ENCODE measurements at regions not wholly inside any gene's neighbourhood (a gene's known extent, or its start where the extent isn't known, plus 50 kb on each side); places are given as distances from the start of the nearest gene placed in this dataset.

DNA sequence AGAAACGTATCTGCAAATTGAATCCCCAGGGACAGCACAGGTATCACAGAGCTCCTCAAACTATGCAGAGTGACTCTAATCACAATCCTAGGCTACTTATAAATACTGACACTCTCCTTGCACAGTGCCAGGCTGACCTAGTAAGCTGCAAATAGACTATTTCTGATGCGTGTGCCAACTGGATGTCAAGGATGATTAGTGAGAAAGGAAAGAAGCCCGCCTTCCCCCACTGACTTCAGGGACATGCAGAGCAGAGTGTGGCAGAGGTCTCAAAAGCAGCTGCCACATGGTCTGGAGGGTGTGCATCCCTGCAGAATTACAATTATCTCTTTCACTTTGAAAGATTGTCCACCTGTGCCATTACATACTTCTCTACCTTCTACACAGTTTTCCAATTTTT lies 235.6 kb downstream of the CPS1 start:
- no peaks in the 10 kb centered on the region for H3K9me1 ChIP-seq (ENCODE audit: control insufficient read depth, extremely low read depth, insufficient read depth, low read length)
- H2AFZ ChIP-seq (ENCODE audit: control insufficient read depth, low read length): no peak overlapping the region
- no peak overlapping the region for H3K4me2 ChIP-seq (ENCODE audit: control insufficient read depth, extremely low read depth, insufficient read depth, low read depth, low read length)
- H3K27me3 ChIP-seq (ENCODE audit: control insufficient read depth, extremely low read depth, insufficient read depth, low read length): no peaks in the 10 kb centered on the region
- FAIRE-seq (no peak), DNase-seq (ENCODE audit: low read depth, low spot score) (no peak)
- dilution Hi-C loops (cut with MboI; ENCODE audit: extremely low pct_ligation_motif_present, low sequenced_read_pairs): no loop called here
- no peak overlapping the region for H3K9ac ChIP-seq (ENCODE audit: control insufficient read depth, extremely low read depth, insufficient read depth, low read length)
- no peaks in the 10 kb centered on the region for H4K20me1 ChIP-seq (ENCODE audit: control insufficient read depth, extremely low read depth, insufficient read depth, low read length)
- no peaks in the 10 kb centered on the region for H3K79me2 ChIP-seq (ENCODE audit: control insufficient read depth, insufficient read depth, low read length)
- H3K27ac ChIP-seq (ENCODE audit: control insufficient read depth, insufficient read depth, low read length): no peak overlapping the region
- H3K4me1 ChIP-seq (ENCODE audit: control insufficient read depth, extremely low read depth, insufficient read depth, low read length): no peaks in the 10 kb centered on the region
- H3K36me3 ChIP-seq (ENCODE audit: control insufficient read depth in 2 of 2, extremely low read depth in 1 of 2, insufficient read depth in 2 of 2, low read length in 2 of 2): no peaks in the 10 kb centered on the region
- H3K4me3 ChIP-seq (ENCODE audit: control insufficient read depth in 2 of 3, extremely low read depth in 1 of 3, insufficient read depth in 2 of 3, low read depth in 1 of 3, low read length in 3 of 3): no peak overlapping the region
- H3K9me3 ChIP-seq (ENCODE audit: control insufficient read depth, low read depth, low read length): no peaks in the 10 kb centered on the region
- TF ChIP-seq, protein P1, sequence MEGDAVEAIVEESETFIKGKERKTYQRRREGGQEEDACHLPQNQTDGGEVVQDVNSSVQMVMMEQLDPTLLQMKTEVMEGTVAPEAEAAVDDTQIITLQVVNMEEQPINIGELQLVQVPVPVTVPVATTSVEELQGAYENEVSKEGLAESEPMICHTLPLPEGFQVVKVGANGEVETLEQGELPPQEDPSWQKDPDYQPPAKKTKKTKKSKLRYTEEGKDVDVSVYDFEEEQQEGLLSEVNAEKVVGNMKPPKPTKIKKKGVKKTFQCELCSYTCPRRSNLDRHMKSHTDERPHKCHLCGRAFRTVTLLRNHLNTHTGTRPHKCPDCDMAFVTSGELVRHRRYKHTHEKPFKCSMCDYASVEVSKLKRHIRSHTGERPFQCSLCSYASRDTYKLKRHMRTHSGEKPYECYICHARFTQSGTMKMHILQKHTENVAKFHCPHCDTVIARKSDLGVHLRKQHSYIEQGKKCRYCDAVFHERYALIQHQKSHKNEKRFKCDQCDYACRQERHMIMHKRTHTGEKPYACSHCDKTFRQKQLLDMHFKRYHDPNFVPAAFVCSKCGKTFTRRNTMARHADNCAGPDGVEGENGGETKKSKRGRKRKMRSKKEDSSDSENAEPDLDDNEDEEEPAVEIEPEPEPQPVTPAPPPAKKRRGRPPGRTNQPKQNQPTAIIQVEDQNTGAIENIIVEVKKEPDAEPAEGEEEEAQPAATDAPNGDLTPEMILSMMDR (optimal IDR thresholded peaks at IDR 0.05 in 1 of 3, IDR thresholded peaks at IDR 0.05 in 1 of 3, conservative IDR thresholded peaks at IDR 0.05 in 1 of 3; ENCODE audit: extremely low read depth in 1 of 3, insufficient read depth in 2 of 3, low read length in 3 of 3): no peak
- TF ChIP-seq EZH2 (IDR thresholded peaks at IDR 0.05; ENCODE audit: low read length): no peak

DNA sequence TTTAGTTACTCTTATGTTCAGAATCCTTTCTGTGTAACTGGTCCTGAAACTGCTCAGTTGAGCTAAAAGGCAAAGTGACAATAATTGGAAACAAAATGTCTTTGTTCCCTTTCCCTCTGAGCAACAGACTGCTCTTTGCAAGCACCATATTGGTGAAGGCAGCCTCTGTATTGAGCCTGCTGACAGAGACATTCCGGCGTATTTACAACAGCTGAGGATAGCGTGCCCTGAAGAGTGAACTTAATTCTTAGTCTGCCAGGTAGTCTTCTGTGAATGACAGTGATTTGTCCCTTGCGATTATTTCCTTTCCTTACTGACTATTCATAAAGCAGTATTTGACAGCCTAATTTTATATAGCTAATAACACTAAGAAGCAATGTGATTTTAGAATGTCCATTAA lies 239.1 kb downstream of the CPS1 start:
- Histone ChIP-seq H3K4me1 (ENCODE audit: control insufficient read depth, extremely low read depth, insufficient read depth, low read length) (no peaks in the 10 kb centered on the region), H3K4me2 (ENCODE audit: control insufficient read depth, extremely low read depth, insufficient read depth, low read depth, low read length) (no peak overlapping the region), H3K27ac (ENCODE audit: control insufficient read depth, insufficient read depth, low read length) (no peak overlapping the region), H3K79me2 (ENCODE audit: control insufficient read depth, insufficient read depth, low read length) (no peaks in the 10 kb centered on the region), H3K36me3 (ENCODE audit: control insufficient read depth in 2 of 2, extremely low read depth in 1 of 2, insufficient read depth in 2 of 2, low read length in 2 of 2) (no peaks in the 10 kb centered on the region), H2AFZ (ENCODE audit: control insufficient read depth, low read length) (no peak overlapping the region), H3K9me1 (ENCODE audit: control insufficient read depth, extremely low read depth, insufficient read depth, low read length) (no peaks in the 10 kb centered on the region), H3K4me3 (ENCODE audit: control insufficient read depth in 2 of 3, extremely low read depth in 1 of 3, insufficient read depth in 2 of 3, low read depth in 1 of 3, low read length in 3 of 3) (no peak overlapping the region), H3K9me3 (ENCODE audit: control insufficient read depth, low read depth, low read length) (no peaks in the 10 kb centered on the region), H4K20me1 (ENCODE audit: control insufficient read depth, extremely low read depth, insufficient read depth, low read length) (no peaks in the 10 kb centered on the region), H3K27me3 (ENCODE audit: control insufficient read depth, extremely low read depth, insufficient read depth, low read length) (no peaks in the 10 kb centered on the region), H3K9ac (ENCODE audit: control insufficient read depth, extremely low read depth, insufficient read depth, low read length) (no peak overlapping the region)
- FAIRE-seq (no peak), DNase-seq (ENCODE audit: low read depth, low spot score) (no peak)
- dilution Hi-C loops (cut with MboI; ENCODE audit: extremely low pct_ligation_motif_present, low sequenced_read_pairs): no loop called here
- TF ChIP-seq EZH2 (IDR thresholded peaks at IDR 0.05; ENCODE audit: low read length): no peak
- TF ChIP-seq, protein P1 (optimal IDR thresholded peaks at IDR 0.05 in 1 of 3, IDR thresholded peaks at IDR 0.05 in 1 of 3, conservative IDR thresholded peaks at IDR 0.05 in 1 of 3; ENCODE audit: extremely low read depth in 1 of 3, insufficient read depth in 2 of 3, low read length in 3 of 3): no peak

All from keratinocyte (primary cell).